Right renal cortex interstitium (tissue), 3 donors: ENCODE measurements at regions not wholly inside any gene's neighbourhood (a gene's known extent, or its start where the extent isn't known, plus 50 kb on each side); places are given as distances from the start of the nearest gene placed in this dataset.

Experiments used
- DNase-seq, 3 donors: peaks; one replicate each; pipeline ENCODE4 v3.0.0-alpha.2; 2013; ENCODE audit warnings: low read depth in 3 of 3, low spot score in 2 of 3

- DNase-seq = no peak
These were observed 692.1 kb downstream of the DNAJB9 start for GRCh38 chr7:109261781-109262180.

DNA sequence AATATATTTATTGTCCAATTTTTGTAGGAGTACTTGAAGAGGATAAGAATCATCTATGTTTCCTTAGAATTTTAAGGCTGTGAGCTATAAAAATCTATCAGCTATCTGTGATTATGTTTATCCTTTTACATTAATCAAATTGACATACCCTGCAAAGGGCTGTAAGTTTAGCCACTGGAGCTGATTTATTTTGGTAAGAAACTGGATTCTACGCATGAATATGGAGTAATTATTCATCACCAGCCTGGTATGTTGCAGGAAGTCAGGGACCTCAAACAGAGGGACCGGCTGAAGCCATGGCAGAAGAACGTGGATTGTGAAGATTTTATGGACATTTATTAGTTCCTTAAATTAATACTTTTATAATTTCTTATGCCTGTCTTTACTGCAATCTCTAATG is 696.9 kb downstream of the DNAJB9 start:
- DNase-seq = no peak

DNA sequence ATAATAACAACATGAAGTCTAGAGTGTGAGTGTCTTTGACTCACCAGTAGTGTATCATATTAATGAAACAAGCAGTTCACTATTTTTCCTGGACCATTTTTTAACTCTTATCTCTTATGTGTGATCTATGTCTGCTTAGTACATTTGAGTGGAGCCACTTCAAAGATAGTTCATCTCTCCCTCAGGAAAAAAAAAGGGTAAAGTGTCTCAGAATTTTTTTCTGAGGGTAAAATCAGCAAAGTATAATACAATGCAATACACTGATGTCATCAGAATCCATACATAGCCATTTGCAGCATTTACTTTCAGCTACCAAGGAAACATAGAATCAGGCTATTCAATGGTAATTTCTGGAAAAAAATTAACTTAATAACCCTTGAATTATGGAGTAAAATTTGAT is 706.7 kb downstream of the DNAJB9 start:
- DNase-seq = no peak

- DNase-seq = no peak
These were observed 713.1 kb downstream of the DNAJB9 start for GRCh38 chr7:109282726-109283125.

DNA sequence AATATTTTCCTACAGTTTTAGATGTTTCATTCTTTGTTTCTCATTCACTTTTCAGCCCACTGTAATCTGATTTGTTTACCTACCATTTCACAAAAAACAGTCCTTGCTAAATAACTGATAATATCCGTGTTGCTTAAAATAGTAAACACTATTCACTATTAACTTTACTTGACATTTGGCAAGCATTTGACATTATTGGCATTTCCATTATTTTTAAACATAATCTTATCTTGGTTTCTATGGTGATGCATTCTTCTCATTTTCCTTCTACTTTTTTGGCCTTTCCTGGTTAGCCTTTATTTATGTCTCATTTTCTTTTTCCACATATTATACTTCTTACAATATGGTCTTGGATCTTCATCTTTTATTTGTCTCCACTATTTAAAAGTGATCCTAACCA is 715.3 kb downstream of the DNAJB9 start:
- no peak for DNase-seq

DNA sequence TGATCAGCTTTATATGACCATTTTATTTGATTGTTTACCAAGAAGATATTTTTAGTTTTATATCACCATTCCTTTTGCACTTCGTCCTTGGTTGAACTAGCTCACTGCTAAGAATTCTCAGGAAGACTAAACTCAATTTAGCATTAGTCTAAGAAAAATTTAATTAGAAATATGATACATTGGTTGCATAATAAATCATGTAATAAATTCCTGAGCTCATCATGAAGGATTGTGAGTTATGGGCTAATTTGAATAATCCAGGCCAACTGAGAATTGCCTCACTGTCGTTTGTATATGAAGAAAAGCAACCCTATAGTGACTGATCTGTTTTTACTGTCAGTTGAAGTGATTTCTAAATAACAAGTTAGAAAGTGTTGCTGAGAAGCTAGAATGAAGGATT is 725.5 kb downstream of the DNAJB9 start:
- DNase-seq = no peak

GRCh38 chr7:109308816-109309215 is 739.1 kb downstream of the DNAJB9 start:
- no peak for DNase-seq

DNA sequence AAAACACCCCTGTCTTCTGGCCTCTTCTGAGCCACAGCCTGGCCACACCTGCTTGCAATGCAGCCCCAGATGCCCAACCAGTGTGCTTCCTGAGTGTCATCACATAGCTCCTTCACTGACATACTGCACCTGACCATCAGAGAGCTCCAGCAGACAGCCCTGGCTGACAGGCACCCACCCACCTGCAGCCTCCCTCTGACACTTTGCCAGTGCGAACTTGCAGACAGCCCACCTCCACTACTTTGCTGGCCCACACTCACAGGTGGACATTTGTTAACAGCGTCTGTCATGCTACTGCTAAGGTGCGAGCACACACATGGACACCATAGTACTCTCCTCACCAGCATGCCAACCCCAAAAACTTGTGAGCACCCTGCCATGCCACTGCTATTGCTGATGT is 740.1 kb downstream of the DNAJB9 start:
- DNase-seq = no peak

- DNase-seq = no peak
These were observed 748.5 kb downstream of the DNAJB9 start for GRCh38 chr7:109318136-109318535.

- no peak for DNase-seq
These were observed 753.2 kb downstream of the DNAJB9 start for GRCh38 chr7:109322833-109323232.

DNA sequence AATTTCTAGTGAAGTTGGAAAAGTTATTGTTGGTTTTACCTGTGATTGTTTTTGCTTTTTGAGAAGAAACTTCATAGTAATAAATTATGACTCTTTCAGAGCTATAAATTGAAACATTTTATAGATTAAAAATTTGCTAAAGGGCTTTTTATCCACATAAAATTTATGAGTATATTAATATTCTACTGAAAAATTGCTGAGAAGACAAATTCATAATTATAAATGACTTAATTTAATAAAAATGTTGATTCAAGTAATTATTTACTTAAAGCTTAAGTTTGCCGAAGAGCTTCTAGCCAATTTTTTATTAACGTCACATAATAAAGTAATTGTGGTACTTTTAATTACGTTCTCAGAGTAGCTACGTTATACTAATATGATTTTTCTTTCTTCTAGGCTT is 761.7 kb downstream of the DNAJB9 start:
- DNase-seq = no peak

- DNase-seq = no peak
These were observed 766.3 kb downstream of the DNAJB9 start for GRCh38 chr7:109335951-109336350.

DNA sequence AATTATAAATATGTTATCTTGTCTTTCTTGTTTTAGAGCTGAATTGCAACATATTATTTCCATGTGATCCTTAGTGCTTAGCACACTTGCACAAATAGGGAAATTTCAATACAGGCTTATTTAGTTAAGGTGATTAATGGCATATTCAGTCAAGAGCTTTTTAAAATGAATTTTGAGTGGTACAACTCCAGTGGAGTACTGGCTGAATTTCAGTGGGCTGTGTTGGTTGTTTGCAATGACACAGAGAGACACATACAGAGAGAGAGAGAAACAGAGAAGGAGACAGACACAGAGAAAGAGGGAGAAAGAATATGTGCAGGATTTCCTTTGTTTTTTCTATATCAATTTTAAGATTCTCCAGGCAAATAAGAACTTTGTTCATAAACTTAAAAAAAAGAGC is 766.9 kb downstream of the DNAJB9 start:
- no peak for DNase-seq

GRCh38 chr7:109343678-109344077 is 774.0 kb downstream of the DNAJB9 start:
- DNase-seq = no peak

DNA sequence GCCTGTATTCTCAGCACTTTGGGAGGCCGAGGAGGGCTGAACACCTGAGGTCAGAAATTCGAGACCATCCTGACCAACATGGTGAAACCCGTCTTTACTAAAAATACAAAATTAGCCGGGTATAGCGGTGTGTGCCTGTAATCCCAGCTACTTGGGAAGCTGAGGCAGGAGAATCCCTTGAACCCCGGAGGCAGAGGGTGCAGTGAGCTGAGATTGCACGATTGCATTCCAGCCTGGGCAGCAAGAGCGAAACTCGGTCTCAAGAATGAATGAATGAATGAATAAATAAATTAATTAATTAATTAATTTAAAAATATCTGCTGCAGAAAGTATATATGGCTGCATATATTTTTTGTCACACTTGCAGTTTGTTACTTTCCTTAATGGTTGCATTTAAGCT is 781.8 kb downstream of the DNAJB9 start:
- DNase-seq = no peak

- DNase-seq = no peak
These were observed 784.3 kb downstream of the DNAJB9 start for GRCh38 chr7:109354000-109354399.

- no peak for DNase-seq
These were observed 784.9 kb downstream of the DNAJB9 start for GRCh38 chr7:109354552-109354951.

- no peak for DNase-seq
These were observed 806.1 kb downstream of the DNAJB9 start for GRCh38 chr7:109375823-109376222.

DNA sequence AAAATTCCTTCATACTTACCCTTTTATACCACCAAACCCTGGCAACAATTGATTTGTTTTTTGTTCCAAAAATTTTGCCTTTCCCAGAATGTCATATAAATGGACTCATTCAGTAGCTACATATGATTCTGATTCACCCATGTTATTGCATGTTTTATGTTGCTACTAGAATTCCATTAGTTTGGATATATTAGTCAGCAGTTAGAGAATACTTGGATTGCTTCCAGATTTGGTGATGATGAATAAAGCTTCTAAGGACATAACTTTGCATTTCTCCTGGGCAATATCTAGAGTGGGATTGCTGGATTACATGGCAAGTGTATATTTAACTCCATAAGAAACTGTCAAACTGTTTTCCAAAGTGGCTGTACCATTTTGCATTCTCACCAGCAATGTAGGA is 806.9 kb downstream of the DNAJB9 start:
- no peak for DNase-seq

DNA sequence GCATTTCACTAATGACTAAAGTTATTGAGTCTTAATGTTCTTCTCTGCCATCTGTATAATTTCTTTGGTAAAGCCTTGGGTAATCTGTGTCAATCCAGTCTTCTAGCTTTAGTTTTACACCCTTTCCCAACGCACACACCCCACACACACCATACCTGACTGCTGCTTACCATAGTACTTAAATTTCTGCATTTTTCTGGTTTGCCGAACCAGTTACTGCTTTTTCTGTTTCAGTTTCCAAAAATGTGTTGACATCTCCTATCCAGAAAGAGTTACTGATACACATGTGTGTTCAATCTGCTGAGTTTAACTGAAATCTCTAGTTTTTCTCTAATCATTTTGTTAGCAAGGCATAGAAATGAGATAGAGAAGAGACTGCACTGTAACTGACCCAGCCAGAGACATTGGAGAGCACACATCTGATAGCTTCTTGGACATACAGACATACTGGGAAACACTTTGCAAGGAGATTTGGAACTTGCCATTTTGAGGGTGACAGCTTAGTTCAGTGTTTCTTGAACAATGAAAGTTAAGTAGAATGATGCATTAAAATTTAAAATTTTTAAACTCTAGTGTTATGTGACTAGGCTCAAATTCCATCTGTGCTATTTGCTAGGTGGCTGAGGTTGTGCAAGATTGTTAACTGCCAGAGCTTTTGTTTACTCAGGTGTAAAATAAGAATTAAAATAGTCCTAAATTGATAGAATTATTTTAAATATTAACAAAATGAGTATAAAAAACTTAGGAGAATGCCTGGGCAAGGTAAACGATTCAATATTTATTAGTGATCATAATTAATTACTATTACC is 807.6 kb downstream of the DNAJB9 start:
- DNase-seq = no peak

GRCh38 chr7:109386959-109387358 is 817.3 kb downstream of the DNAJB9 start:
- DNase-seq = no peak

GRCh38 chr7:109387530-109387929 is 817.9 kb downstream of the DNAJB9 start:
- no peak for DNase-seq

GRCh38 chr7:109391240-109391639 is 821.6 kb downstream of the DNAJB9 start:
- no peak for DNase-seq
